Progenitor cell of endocrine pancreas (in vitro differentiated cells): ENCODE measurements at regions not wholly inside any gene's neighbourhood (a gene's known extent, or its start where the extent isn't known, plus 50 kb on each side); places are given as distances from the start of the nearest gene placed in this dataset.

Experiments
- DNase-seq: peaks from one replicate; pipeline ENCODE4 v3.0.0; 2021; ENCODE audit warnings: low spot score; ENCODE audit not compliant: unreplicated experiment
- H3K27ac Mint-ChIP-seq: 2 replicates; pipeline ENCODE4 v1.8.0; 2021; ENCODE audit warnings: mild to moderate bottlenecking, moderate library complexity, mixed read lengths
- H3K27me3 Mint-ChIP-seq: 2 replicates; pipeline ENCODE4 v1.8.0; 2021; ENCODE audit warnings: mixed read lengths
- H3K36me3 Mint-ChIP-seq: 2 replicates; pipeline ENCODE4 v1.8.0; 2022; ENCODE audit warnings: mixed read lengths; ENCODE audit not compliant: insufficient read depth
- H3K4me1 Mint-ChIP-seq: 2 replicates; pipeline ENCODE4 v1.8.0; 2021; ENCODE audit warnings: low read depth, mixed read lengths
- H3K4me3 Mint-ChIP-seq: 2 replicates; pipeline ENCODE4 v1.8.0; 2021; ENCODE audit warnings: low read depth, mild to moderate bottlenecking, moderate library complexity, mixed read lengths
- H3K9me3 Mint-ChIP-seq: 2 replicates; pipeline ENCODE4 v1.8.0; 2021; ENCODE audit warnings: low read depth, mixed read lengths
- CTCF ChIP-seq: fragments of 200-600 bp; sonication (generic); IDR thresholded peaks from one replicate; pipeline ENCODE4 v1.5.0; 2021; ENCODE audit warnings: antibody characterized with exemption, mild to moderate bottlenecking; ENCODE audit not compliant: unreplicated experiment

- no peak overlapping the region for H3K27ac Mint-ChIP-seq
- no peak for DNase-seq
- TF ChIP-seq CTCF = no peak
- H3K9me3 Mint-ChIP-seq = no peaks in the 10 kb centered on the region
- H3K4me3 Mint-ChIP-seq = no peak overlapping the region
- peaks cover 13% of the 10 kb centered on the region for H3K27me3 Mint-ChIP-seq
- no peaks in the 10 kb centered on the region for H3K4me1 Mint-ChIP-seq
- no peaks in the 10 kb centered on the region for H3K36me3 Mint-ChIP-seq
Observed at GRCh38 chr15:68518785-68519430, 59.9 kb upstream of the CORO2B start.

- DNase-seq = no peak
- Mint-ChIP-seq H3K27me3 (peaks cover 8% of the 10 kb centered on the region), H3K36me3 (no peaks in the 10 kb centered on the region), H3K27ac (no peak overlapping the region), H3K9me3 (no peaks in the 10 kb centered on the region), H3K4me3 (no peak overlapping the region), H3K4me1 (peaks cover 8% of the 10 kb centered on the region)
- TF ChIP-seq CTCF = no peak
Observed at GRCh38 chr15:68524753-68525584, 53.8 kb upstream of the CORO2B start.

- peaks cover 2% of the 10 kb centered on the region for H3K9me3 Mint-ChIP-seq
- H3K27ac Mint-ChIP-seq = no peak overlapping the region
- no peaks in the 10 kb centered on the region for H3K36me3 Mint-ChIP-seq
- peaks cover 8% of the 10 kb centered on the region for H3K4me1 Mint-ChIP-seq
- TF ChIP-seq CTCF = no peak
- DNase-seq = no peak
- H3K4me3 Mint-ChIP-seq = no peak overlapping the region
- H3K27me3 Mint-ChIP-seq = peaks cover 8% of the 10 kb centered on the region
Observed at GRCh38 chr15:68525815-68526214, 53.0 kb upstream of the CORO2B start.

DNA sequence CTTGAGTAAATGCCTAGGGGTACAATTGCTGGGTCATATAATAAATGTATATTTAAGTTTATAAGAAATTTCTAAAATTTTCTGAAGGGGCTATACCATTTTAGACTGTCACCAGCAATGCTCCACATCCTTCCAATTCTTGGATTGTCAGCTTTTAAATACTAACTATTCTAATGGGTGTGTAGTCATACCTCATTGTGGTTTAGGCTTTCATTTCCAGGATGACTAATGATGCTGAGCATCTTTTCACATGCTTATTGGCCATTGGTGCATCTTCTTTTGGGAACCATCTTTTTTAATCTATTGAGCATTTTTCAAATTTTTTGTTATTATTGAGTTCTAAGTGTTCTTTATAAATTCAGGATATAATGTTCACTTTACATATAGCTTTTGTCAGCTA, 52.5 kb upstream of the CORO2B start:
- no peak for TF ChIP-seq CTCF
- Mint-ChIP-seq H3K27me3 (peaks cover 8% of the 10 kb centered on the region), H3K9me3 (peaks cover 7% of the 10 kb centered on the region), H3K4me1 (peaks cover 8% of the 10 kb centered on the region), H3K36me3 (no peaks in the 10 kb centered on the region), H3K27ac (no peak overlapping the region), H3K4me3 (no peak overlapping the region)
- DNase-seq = no peak

GRCh38 chr15:68526784-68527183, 52.0 kb upstream of the CORO2B start:
- TF ChIP-seq CTCF = no peak
- DNase-seq = no peak
- no peak overlapping the region for H3K4me3 Mint-ChIP-seq
- H3K27ac Mint-ChIP-seq = no peak overlapping the region
- peaks cover 8% of the 10 kb centered on the region for H3K4me1 Mint-ChIP-seq
- H3K9me3 Mint-ChIP-seq = peaks cover 8% of the 10 kb centered on the region
- peaks cover 8% of the 10 kb centered on the region for H3K27me3 Mint-ChIP-seq
- H3K36me3 Mint-ChIP-seq = no peaks in the 10 kb centered on the region
